SH-SY5Y (cell line): ENCODE measurements at regions not wholly inside any gene's neighbourhood (a gene's known extent, or its start where the extent isn't known, plus 50 kb on each side); places are given as distances from the start of the nearest gene placed in this dataset.

Experiments used
- GATA2 ChIP-seq: IDR thresholded peaks from 2 replicates; pipeline ENCODE4 v1.6.1; 2011; ENCODE audit warnings: mild to moderate bottlenecking, low read depth, low read length
- GATA3 ChIP-seq: IDR thresholded peaks from 2 replicates; pipeline ENCODE4 v1.6.1; 2011; ENCODE audit warnings: low read depth, mild to moderate bottlenecking, low read length, moderate library complexity

DNA sequence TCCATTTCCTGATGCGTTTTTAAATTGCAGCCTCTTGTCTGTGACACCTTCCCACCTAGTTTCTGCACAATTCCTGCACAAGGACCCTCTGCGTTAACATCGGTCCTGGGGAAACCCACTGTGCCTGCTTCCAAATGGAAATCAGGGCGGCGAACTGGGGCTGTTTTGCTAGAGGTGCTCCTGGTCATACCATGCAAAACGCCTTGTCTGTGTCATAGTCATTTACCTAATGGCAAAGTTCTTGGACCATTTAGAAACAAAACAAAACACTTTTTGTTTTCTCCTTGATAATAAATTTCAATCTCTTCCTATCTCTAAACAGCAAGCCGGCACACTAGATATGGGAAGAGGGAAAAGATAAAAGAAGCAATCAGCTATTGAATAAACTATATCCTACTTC, 206.9 kb upstream of the KLF14 start:
- TF ChIP-seq GATA2 (no peak), GATA3 (no peak)
